ENCODE measurements at regions not wholly inside any gene's neighbourhood (a gene's known extent, or its start where the extent isn't known, plus 50 kb on each side); places are given as distances from the start of the nearest gene placed in this dataset.

DNA sequence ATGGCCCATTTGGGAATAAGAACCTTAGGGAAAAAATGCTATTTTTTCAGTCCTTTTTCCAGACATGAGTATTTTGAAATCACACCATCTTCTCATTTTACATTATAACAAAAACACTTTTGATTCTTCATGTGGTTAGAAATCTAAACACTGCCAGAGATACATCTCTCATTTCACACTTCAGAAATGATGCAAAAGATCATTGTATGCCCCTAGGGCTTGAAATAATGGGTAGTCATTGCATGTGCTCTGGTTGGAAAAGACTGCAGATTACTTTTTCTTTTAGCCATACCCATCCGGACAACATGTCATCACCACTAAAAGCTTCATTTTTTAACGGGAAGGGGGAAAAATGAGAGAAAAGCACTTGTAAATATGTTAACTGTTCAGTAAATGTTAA lies 1152.2 kb upstream of the ADGRL4 start:
- TF ChIP-seq, protein P1, sequence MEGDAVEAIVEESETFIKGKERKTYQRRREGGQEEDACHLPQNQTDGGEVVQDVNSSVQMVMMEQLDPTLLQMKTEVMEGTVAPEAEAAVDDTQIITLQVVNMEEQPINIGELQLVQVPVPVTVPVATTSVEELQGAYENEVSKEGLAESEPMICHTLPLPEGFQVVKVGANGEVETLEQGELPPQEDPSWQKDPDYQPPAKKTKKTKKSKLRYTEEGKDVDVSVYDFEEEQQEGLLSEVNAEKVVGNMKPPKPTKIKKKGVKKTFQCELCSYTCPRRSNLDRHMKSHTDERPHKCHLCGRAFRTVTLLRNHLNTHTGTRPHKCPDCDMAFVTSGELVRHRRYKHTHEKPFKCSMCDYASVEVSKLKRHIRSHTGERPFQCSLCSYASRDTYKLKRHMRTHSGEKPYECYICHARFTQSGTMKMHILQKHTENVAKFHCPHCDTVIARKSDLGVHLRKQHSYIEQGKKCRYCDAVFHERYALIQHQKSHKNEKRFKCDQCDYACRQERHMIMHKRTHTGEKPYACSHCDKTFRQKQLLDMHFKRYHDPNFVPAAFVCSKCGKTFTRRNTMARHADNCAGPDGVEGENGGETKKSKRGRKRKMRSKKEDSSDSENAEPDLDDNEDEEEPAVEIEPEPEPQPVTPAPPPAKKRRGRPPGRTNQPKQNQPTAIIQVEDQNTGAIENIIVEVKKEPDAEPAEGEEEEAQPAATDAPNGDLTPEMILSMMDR (IDR thresholded peaks at IDR 0.05), result no peak
- TF ChIP-seq POLR2A (IDR thresholded peaks at IDR 0.05), result no peak
